Gastroesophageal sphincter (tissue), 4 donors: ENCODE measurements at regions not wholly inside any gene's neighbourhood (a gene's known extent, or its start where the extent isn't known, plus 50 kb on each side); places are given as distances from the start of the nearest gene placed in this dataset.
"Not testable (repeated sequence)": the region's sequence is repeated elsewhere in the genome, so short reads cannot be mapped to it uniquely, and the experiment has no call there.

Experiments used
- ATAC-seq: fragments of 150-250 bp; one replicate; pipeline ENCODE4 v1.9.1; 2016; ENCODE audit warnings: mild to moderate bottlenecking, moderate library complexity
- H3K27ac ChIP-seq, 4 donors: fragments of 200-600 bp; sonication (generic) in 3 of 4; 1 replicate in 3 of 4; 2 replicates in 1 of 4; pipeline ENCODE4 v1.5.1; 2016 to 2019
- H3K27me3 ChIP-seq: fragments of 200-600 bp; sonication (generic); one replicate; pipeline ENCODE4 v1.5.1; 2019
- H3K36me3 ChIP-seq, 2 donors: fragments of 200-600 bp; sonication (generic); one replicate each; pipeline ENCODE4 v1.5.1; 2019; ENCODE audit warnings: control low read depth in 1 of 2
- H3K4me1 ChIP-seq, 3 donors: fragments of 200-600 bp; sonication (generic); 1 replicate in 2 of 3; 2 replicates in 1 of 3; pipeline ENCODE4 v1.5.1; 2016 to 2019; ENCODE audit warnings: control low read depth in 2 of 3
- H3K4me3 ChIP-seq, 2 donors: fragments of 200-600 bp; sonication (generic); one replicate each; pipeline ENCODE4 v1.5.1; 2019; ENCODE audit warnings: mild to moderate bottlenecking in 1 of 2, moderate library complexity in 1 of 2
- H3K9me3 ChIP-seq, 3 donors: fragments of 200-600 bp; sonication (generic); one replicate each; pipeline ENCODE4 v1.5.1; 2017 to 2019; ENCODE audit warnings: control low read depth in 2 of 3
- CTCF ChIP-seq, 4 experiments: fragments of 200-600 bp in 2 of 4; fragments of 450-650 bp in 2 of 4; sonication (generic) in 1 of 4; IDR thresholded peaks; one replicate each; pipeline ENCODE4 v1.5.1; 2017 to 2019; ENCODE audit warnings: antibody characterized with exemption in 4 of 4, mild to moderate bottlenecking in 2 of 4, moderate library complexity in 2 of 4
- EP300 ChIP-seq: sonication (generic); formaldehyde crosslinking; IDR thresholded peaks from one replicate; pipeline ENCODE4 v1.6.1; 2017; ENCODE audit warnings: antibody characterized with exemption, mild to moderate bottlenecking
- POLR2A ChIP-seq, 2 donors: fragments of 450-650 bp; IDR thresholded peaks; one replicate each; pipeline ENCODE4 v1.6.1; 2017; ENCODE audit warnings: antibody characterized with exemption in 2 of 2, mild to moderate bottlenecking in 2 of 2, moderate library complexity in 1 of 2
- POLR2AphosphoS5 ChIP-seq: sonication (generic); formaldehyde crosslinking; IDR thresholded peaks from one replicate; pipeline ENCODE4 v1.6.1; 2017; ENCODE audit warnings: antibody characterized with exemption
- WGBS, 2 donors: methylation state at CpG; one replicate each; pipeline ENCODE4 v1.1.5; 2018; ENCODE audit warnings: low coverage in 1 of 2; 5-methylcytosine and 5-hydroxymethylcytosine counted together

GRCh38 chrX:97907791-97908190 is 1024.1 kb downstream of the RPA4 start:
- Histone ChIP-seq H3K27ac (no peak overlapping the region), H3K4me1 (no peaks in the 10 kb centered on the region), H3K9me3 (no peaks in the 10 kb centered on the region), H3K36me3 (no peaks in the 10 kb centered on the region), H3K27me3 (no peaks in the 10 kb centered on the region), H3K4me3 (no peak overlapping the region)
- 90 to 94% methylated on average over 1 of the region's 1 CpG for WGBS, 2 donors
- ATAC-seq: no peak
- TF ChIP-seq EP300 (no peak), CTCF (IDR thresholded peaks at IDR 0.05) (no peak), POLR2A (IDR thresholded peaks at IDR 0.05) (no peak), POLR2AphosphoS5 (no peak)

GRCh38 chrX:97909245-97909644 is 1025.5 kb downstream of the RPA4 start:
- Histone ChIP-seq H3K4me1 (no peaks in the 10 kb centered on the region), H3K36me3 (no peaks in the 10 kb centered on the region), H3K4me3 (no peak overlapping the region), H3K27me3 (no peaks in the 10 kb centered on the region), H3K9me3 (no peaks in the 10 kb centered on the region), H3K27ac (no peak overlapping the region)
- TF ChIP-seq CTCF (IDR thresholded peaks at IDR 0.05): no peak
- no peak for TF ChIP-seq POLR2AphosphoS5
- no peak for TF ChIP-seq EP300
- no peak for TF ChIP-seq POLR2A (IDR thresholded peaks at IDR 0.05)
- WGBS, 2 donors: 66 to 81% methylated on average over 3 of the region's 3 CpGs
- no peak for ATAC-seq

GRCh38 chrX:97915390-97915789 is 1031.7 kb downstream of the RPA4 start:
- H3K9me3 ChIP-seq, H3K36me3 ChIP-seq, H3K27me3 ChIP-seq, H3K4me3 ChIP-seq, ATAC-seq, H3K4me1 ChIP-seq, H3K27ac ChIP-seq: not testable (repeated sequence)
- WGBS, 2 donors: no CpG with 5 or more reads among the region's 10 CpGs

GRCh38 chrX:97921223-97921622 is 1037.5 kb downstream of the RPA4 start:
- not testable (repeated sequence) for H3K4me3 ChIP-seq, ATAC-seq, H3K9me3 ChIP-seq, H3K27ac ChIP-seq, H3K27me3 ChIP-seq, H3K36me3 ChIP-seq, H3K4me1 ChIP-seq
- WGBS, 2 donors: no CpG with 5 or more reads among the region's 8 CpGs

GRCh38 chrX:97931586-97931985 is 1047.9 kb downstream of the RPA4 start:
- ATAC-seq: no peak
- H3K4me1 ChIP-seq: no peaks in the 10 kb centered on the region
- no peak overlapping the region for H3K4me3 ChIP-seq
- no peak overlapping the region for H3K27ac ChIP-seq
- no peaks in the 10 kb centered on the region for H3K27me3 ChIP-seq
- 81 to 83% methylated on average over 1 to 2 of the region's 2 CpGs for WGBS, 2 donors
- H3K36me3 ChIP-seq: no peaks in the 10 kb centered on the region
- no peak for TF ChIP-seq POLR2AphosphoS5
- no peak for TF ChIP-seq POLR2A (IDR thresholded peaks at IDR 0.05)
- no peak for TF ChIP-seq CTCF (IDR thresholded peaks at IDR 0.05)
- TF ChIP-seq EP300: no peak
- no peaks in the 10 kb centered on the region for H3K9me3 ChIP-seq

- Histone ChIP-seq H3K36me3 (no peaks in the 10 kb centered on the region), H3K27me3 (no peaks in the 10 kb centered on the region), H3K9me3 (no peaks in the 10 kb centered on the region), H3K27ac (no peak overlapping the region), H3K4me1 (no peaks in the 10 kb centered on the region), H3K4me3 (no peak overlapping the region)
- 80 to 100% methylated on average over 1 of the region's 1 CpG for WGBS, 2 donors
- no peak for TF ChIP-seq POLR2AphosphoS5
- TF ChIP-seq EP300: no peak
- no peak for TF ChIP-seq CTCF (IDR thresholded peaks at IDR 0.05)
- TF ChIP-seq POLR2A (IDR thresholded peaks at IDR 0.05): no peak
- ATAC-seq: no peak
These were observed 1052.6 kb downstream of the RPA4 start for GRCh38 chrX:97936296-97936695.
